ENCODE measurements at regions not wholly inside any gene's neighbourhood (a gene's known extent, or its start where the extent isn't known, plus 50 kb on each side); places are given as distances from the start of the nearest gene placed in this dataset.

DNA sequence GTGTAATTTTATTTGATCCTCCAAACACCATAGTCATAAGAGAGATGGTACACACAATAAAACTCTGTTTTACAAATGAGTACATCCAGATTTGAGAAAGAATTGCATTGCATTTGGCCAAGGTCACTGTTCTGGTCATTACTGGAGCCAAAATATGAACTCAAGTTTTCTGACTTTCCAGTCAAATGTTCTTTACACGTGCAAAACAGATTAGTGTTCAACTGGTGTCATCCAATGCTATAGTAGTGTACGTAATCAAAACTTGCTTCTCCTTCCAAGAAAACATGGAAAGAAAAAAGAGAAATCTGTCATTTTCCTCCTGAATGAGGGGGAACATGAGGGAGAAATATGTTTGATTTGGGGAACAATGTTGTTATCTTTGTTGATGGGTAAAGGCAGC, 291.9 kb downstream of the NAF1 start:
- TF ChIP-seq, protein P1, sequence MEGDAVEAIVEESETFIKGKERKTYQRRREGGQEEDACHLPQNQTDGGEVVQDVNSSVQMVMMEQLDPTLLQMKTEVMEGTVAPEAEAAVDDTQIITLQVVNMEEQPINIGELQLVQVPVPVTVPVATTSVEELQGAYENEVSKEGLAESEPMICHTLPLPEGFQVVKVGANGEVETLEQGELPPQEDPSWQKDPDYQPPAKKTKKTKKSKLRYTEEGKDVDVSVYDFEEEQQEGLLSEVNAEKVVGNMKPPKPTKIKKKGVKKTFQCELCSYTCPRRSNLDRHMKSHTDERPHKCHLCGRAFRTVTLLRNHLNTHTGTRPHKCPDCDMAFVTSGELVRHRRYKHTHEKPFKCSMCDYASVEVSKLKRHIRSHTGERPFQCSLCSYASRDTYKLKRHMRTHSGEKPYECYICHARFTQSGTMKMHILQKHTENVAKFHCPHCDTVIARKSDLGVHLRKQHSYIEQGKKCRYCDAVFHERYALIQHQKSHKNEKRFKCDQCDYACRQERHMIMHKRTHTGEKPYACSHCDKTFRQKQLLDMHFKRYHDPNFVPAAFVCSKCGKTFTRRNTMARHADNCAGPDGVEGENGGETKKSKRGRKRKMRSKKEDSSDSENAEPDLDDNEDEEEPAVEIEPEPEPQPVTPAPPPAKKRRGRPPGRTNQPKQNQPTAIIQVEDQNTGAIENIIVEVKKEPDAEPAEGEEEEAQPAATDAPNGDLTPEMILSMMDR (conservative IDR thresholded peaks at IDR 0.05 in 1 of 2, IDR thresholded peaks at IDR 0.05 in 1 of 2; ENCODE audit: extremely low read depth in 1 of 2, insufficient read depth in 1 of 2, low read depth in 1 of 2, low read length in 2 of 2): no peak
- no peak for TF ChIP-seq EZH2 (IDR thresholded peaks at IDR 0.05; ENCODE audit: borderline replicate concordance, low read length)
